HL-60 (cell line): ENCODE measurements at regions not wholly inside any gene's neighbourhood (a gene's known extent, or its start where the extent isn't known, plus 50 kb on each side); places are given as distances from the start of the nearest gene placed in this dataset.

ENCODE experiments used
- DNase-seq, 2 experiments: peaks; one replicate each; pipeline ENCODE4 v3.0.0-alpha.2; 2010 to 2020; ENCODE audit warnings: low read depth in 1 of 2, low spot score in 1 of 2
- H3K27ac ChIP-seq: fragments of 250-450 bp; sonication (Bioruptor Pico); replicated peaks from 2 replicates; pipeline ENCODE4 v1.5.1; 2020; ENCODE audit warnings: mild to moderate bottlenecking, moderate library complexity
- H3K27me3 ChIP-seq: fragments of 250-450 bp; sonication (Bioruptor Pico); 2 replicates; pipeline ENCODE4 v1.5.1; 2021; ENCODE audit warnings: mild to moderate bottlenecking, moderate library complexity; ENCODE audit not compliant: insufficient read depth, poor library complexity, severe bottlenecking
- H3K4me3 ChIP-seq: replicated peaks from 2 replicates; pipeline ENCODE4 v1.5.1; 2011; ENCODE audit warnings: mild to moderate bottlenecking, control low read depth, low read length; ENCODE audit not compliant: insufficient read depth
- GABPA ChIP-seq: IDR thresholded peaks from 2 replicates; pipeline ENCODE4 v1.6.1; 2012; ENCODE audit warnings: low read depth
- POLR2AphosphoS5 ChIP-seq: IDR thresholded peaks from 2 replicates; pipeline ENCODE4 v1.6.1; 2012; ENCODE audit warnings: low read depth
- SPI1 ChIP-seq: IDR thresholded peaks from 2 replicates; pipeline ENCODE4 v1.6.1; 2012; ENCODE audit warnings: low read depth, mild to moderate bottlenecking, borderline replicate concordance
- TF ChIP-seq, protein P1 (sequence below): IDR thresholded peaks from 2 replicates; pipeline ENCODE4 v1.6.1; 2012; ENCODE audit warnings: low read depth; ENCODE audit not compliant: insufficient replicate concordance
- TF ChIP-seq, protein P2 (sequence below): IDR thresholded peaks from one replicate; pipeline ENCODE4 v1.5.1; 2011; ENCODE audit warnings: low read length, control low read depth, inconsistent platforms; ENCODE audit not compliant: insufficient read depth

DNA sequence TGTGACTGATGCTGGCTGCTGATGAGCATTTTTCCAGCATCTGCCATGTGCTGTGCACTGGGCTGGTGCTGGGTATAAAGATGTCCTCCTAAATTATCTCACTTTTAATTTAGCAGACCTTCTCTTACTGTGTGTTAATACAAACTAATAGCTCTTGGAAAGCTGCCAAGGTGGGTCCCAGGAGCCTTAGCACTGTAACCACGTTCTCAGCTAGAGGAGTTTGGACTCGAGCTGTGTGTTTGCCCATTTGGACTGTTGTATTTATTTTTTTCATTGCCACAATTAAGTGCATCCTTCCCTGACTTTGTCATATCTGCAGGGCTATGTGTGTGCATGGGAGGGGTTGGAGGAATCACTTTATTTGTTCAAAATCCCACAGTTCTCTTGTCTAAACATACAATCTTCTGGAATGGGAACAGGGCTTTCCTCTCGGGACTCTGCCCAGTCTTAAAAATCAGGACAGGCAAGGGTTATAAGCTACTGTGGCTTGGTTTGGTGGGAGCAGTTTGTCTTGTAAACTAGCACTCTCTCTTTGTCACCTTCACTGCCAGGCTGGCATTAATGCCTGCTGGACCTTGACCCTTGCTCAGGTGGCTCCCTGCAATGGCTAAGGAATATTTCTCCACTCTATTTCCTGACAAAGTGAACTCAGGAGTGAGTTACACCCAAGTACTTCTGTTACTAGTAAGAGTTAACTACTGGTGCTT, 129.7 kb upstream of the MGAT5 start:
- DNase-seq = no peak
- H3K27ac ChIP-seq = no peak overlapping the region
- no peak overlapping the region for H3K4me3 ChIP-seq
- TF ChIP-seq, protein P1, sequence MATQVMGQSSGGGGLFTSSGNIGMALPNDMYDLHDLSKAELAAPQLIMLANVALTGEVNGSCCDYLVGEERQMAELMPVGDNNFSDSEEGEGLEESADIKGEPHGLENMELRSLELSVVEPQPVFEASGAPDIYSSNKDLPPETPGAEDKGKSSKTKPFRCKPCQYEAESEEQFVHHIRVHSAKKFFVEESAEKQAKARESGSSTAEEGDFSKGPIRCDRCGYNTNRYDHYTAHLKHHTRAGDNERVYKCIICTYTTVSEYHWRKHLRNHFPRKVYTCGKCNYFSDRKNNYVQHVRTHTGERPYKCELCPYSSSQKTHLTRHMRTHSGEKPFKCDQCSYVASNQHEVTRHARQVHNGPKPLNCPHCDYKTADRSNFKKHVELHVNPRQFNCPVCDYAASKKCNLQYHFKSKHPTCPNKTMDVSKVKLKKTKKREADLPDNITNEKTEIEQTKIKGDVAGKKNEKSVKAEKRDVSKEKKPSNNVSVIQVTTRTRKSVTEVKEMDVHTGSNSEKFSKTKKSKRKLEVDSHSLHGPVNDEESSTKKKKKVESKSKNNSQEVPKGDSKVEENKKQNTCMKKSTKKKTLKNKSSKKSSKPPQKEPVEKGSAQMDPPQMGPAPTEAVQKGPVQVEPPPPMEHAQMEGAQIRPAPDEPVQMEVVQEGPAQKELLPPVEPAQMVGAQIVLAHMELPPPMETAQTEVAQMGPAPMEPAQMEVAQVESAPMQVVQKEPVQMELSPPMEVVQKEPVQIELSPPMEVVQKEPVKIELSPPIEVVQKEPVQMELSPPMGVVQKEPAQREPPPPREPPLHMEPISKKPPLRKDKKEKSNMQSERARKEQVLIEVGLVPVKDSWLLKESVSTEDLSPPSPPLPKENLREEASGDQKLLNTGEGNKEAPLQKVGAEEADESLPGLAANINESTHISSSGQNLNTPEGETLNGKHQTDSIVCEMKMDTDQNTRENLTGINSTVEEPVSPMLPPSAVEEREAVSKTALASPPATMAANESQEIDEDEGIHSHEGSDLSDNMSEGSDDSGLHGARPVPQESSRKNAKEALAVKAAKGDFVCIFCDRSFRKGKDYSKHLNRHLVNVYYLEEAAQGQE = no peak
- no peak for TF ChIP-seq GABPA
- no peak for TF ChIP-seq SPI1
- TF ChIP-seq, protein P2, sequence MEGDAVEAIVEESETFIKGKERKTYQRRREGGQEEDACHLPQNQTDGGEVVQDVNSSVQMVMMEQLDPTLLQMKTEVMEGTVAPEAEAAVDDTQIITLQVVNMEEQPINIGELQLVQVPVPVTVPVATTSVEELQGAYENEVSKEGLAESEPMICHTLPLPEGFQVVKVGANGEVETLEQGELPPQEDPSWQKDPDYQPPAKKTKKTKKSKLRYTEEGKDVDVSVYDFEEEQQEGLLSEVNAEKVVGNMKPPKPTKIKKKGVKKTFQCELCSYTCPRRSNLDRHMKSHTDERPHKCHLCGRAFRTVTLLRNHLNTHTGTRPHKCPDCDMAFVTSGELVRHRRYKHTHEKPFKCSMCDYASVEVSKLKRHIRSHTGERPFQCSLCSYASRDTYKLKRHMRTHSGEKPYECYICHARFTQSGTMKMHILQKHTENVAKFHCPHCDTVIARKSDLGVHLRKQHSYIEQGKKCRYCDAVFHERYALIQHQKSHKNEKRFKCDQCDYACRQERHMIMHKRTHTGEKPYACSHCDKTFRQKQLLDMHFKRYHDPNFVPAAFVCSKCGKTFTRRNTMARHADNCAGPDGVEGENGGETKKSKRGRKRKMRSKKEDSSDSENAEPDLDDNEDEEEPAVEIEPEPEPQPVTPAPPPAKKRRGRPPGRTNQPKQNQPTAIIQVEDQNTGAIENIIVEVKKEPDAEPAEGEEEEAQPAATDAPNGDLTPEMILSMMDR = no peak
- TF ChIP-seq POLR2AphosphoS5 = no peak
- no peaks in the 10 kb centered on the region for H3K27me3 ChIP-seq

DNA sequence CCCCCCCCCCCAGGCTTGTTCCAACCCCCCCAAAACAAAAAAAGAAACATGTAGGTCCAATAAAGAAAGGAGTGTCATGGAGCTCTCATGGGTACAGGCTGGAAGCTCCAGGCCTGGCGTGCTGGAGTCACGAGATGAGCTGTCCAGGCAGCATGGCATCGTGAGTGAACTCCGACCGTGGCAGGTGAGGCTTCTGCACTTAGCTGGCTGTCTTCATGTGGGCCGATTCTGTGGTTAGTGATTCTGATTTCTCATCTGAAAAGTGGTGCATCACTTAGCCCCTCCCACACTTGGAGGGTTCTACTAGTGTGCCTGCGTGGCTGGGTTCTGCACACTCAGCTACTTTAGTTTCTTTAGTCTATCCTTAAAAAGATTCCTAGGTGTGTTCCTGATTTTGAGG, 126.4 kb upstream of the MGAT5 start:
- Histone ChIP-seq H3K27me3 (no peaks in the 10 kb centered on the region), H3K27ac (no peak overlapping the region), H3K4me3 (no peak overlapping the region)
- TF ChIP-seq SPI1 (no peak), POLR2AphosphoS5 (no peak), GABPA (no peak)
- TF ChIP-seq, protein P2 = no peak
- TF ChIP-seq, protein P1 = no peak
- no peak for DNase-seq

DNA sequence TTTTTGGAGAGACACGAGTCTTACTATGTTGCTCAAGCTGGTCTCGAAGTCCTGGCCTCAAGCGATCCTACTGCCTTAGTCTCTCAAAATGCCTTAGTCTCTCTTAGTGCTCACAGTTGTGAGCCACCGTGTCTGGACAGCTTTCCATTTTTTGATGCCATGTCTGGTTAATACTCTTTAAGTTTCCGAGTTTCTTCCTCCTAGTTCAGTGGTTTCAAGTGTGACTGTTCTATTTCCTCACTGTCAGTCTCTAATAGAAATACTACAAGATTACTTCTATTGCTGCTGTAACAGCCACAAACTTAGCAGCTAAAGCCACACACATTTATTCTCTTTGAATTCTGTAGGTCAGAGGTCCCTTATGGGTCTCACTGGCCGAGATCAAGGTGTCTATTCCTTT, 125.1 kb upstream of the MGAT5 start:
- Histone ChIP-seq H3K27me3 (no peaks in the 10 kb centered on the region), H3K4me3 (no peak overlapping the region), H3K27ac (no peak overlapping the region)
- DNase-seq = no peak
- TF ChIP-seq SPI1 (no peak), GABPA (no peak), POLR2AphosphoS5 (no peak)
- TF ChIP-seq, protein P2 = no peak
- TF ChIP-seq, protein P1 = no peak
